ENCODE measurements at regions not wholly inside any gene's neighbourhood (a gene's known extent, or its start where the extent isn't known, plus 50 kb on each side); places are given as distances from the start of the nearest gene placed in this dataset.

DNA sequence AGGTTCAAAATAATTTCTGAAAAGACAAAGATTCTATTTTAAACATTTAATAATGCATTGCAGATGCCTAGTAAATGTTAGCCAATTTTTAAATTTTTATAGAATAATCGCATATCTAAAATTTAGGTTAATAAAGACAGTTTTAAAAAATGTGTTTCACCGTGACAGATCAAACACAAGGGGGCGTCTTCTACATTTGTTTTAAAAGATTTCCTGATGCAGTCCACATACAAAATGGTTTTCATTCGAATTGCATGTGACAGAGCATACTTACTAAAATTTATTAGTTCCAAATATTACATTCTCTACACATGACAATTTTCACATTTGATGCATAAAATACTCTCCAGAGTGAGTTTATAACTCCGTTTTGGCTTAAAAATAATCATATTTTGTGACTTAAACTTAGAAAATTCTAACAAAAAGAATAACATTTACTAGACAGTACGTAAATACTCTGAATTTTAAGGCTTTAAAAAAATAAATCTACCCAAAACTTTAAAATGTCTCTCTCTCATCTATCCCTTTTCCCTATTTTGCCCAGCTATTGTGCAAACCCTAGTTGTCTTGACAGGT lies 75.5 kb downstream of the ADAMTS1 start:
- Histone ChIP-seq H3K27ac (ENCODE audit: low read length) (no peak overlapping the region), H3K9me2 (ENCODE audit: insufficient read depth, low read length) (no peaks in the 10 kb centered on the region), H3K36me3 (ENCODE audit: insufficient read depth, low read length) (no peaks in the 10 kb centered on the region), H3K9ac (ENCODE audit: low read length) (no peak overlapping the region), H3K27me3 (ENCODE audit: insufficient read depth, low read depth, low read length) (no peaks in the 10 kb centered on the region), H2AFZ (ENCODE audit: low read depth, low read length) (no peak overlapping the region), H3K4me2 (ENCODE audit: low read length) (no peak overlapping the region), H3K9me3 (ENCODE audit: low read length) (no peaks in the 10 kb centered on the region), H4K20me1 (ENCODE audit: insufficient read depth) (no peaks in the 10 kb centered on the region), H3K4me3 (ENCODE audit: low read length) (no peak overlapping the region), H3K79me2 (replicated peaks; ENCODE audit: insufficient read depth, low read length) (no peaks in the 10 kb centered on the region), H3F3A (ENCODE audit: insufficient read depth, low read length, poor library complexity, severe bottlenecking) (no peaks in the 10 kb centered on the region)
- TF ChIP-seq, protein P1, sequence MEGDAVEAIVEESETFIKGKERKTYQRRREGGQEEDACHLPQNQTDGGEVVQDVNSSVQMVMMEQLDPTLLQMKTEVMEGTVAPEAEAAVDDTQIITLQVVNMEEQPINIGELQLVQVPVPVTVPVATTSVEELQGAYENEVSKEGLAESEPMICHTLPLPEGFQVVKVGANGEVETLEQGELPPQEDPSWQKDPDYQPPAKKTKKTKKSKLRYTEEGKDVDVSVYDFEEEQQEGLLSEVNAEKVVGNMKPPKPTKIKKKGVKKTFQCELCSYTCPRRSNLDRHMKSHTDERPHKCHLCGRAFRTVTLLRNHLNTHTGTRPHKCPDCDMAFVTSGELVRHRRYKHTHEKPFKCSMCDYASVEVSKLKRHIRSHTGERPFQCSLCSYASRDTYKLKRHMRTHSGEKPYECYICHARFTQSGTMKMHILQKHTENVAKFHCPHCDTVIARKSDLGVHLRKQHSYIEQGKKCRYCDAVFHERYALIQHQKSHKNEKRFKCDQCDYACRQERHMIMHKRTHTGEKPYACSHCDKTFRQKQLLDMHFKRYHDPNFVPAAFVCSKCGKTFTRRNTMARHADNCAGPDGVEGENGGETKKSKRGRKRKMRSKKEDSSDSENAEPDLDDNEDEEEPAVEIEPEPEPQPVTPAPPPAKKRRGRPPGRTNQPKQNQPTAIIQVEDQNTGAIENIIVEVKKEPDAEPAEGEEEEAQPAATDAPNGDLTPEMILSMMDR (IDR thresholded peaks at IDR 0.05; ENCODE audit: poor library complexity, severe bottlenecking), result peak; percentile 49
- TF ChIP-seq RAD21 (conservative IDR thresholded peaks at IDR 0.05), result peak; percentile 18
- TF ChIP-seq, protein P2, sequence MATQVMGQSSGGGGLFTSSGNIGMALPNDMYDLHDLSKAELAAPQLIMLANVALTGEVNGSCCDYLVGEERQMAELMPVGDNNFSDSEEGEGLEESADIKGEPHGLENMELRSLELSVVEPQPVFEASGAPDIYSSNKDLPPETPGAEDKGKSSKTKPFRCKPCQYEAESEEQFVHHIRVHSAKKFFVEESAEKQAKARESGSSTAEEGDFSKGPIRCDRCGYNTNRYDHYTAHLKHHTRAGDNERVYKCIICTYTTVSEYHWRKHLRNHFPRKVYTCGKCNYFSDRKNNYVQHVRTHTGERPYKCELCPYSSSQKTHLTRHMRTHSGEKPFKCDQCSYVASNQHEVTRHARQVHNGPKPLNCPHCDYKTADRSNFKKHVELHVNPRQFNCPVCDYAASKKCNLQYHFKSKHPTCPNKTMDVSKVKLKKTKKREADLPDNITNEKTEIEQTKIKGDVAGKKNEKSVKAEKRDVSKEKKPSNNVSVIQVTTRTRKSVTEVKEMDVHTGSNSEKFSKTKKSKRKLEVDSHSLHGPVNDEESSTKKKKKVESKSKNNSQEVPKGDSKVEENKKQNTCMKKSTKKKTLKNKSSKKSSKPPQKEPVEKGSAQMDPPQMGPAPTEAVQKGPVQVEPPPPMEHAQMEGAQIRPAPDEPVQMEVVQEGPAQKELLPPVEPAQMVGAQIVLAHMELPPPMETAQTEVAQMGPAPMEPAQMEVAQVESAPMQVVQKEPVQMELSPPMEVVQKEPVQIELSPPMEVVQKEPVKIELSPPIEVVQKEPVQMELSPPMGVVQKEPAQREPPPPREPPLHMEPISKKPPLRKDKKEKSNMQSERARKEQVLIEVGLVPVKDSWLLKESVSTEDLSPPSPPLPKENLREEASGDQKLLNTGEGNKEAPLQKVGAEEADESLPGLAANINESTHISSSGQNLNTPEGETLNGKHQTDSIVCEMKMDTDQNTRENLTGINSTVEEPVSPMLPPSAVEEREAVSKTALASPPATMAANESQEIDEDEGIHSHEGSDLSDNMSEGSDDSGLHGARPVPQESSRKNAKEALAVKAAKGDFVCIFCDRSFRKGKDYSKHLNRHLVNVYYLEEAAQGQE (IDR thresholded peaks at IDR 0.05; ENCODE audit: borderline replicate concordance), result no peak

GRCh38 chr21:26766826-26767325 lies 78.3 kb downstream of the ADAMTS1 start:
- Histone ChIP-seq H3K27me3 (ENCODE audit: insufficient read depth, low read depth, low read length) (no peaks in the 10 kb centered on the region), H4K20me1 (ENCODE audit: insufficient read depth) (no peaks in the 10 kb centered on the region), H3K36me3 (ENCODE audit: insufficient read depth, low read length) (no peaks in the 10 kb centered on the region), H3K4me2 (ENCODE audit: low read length) (no peak overlapping the region), H3K79me2 (replicated peaks; ENCODE audit: insufficient read depth, low read length) (no peaks in the 10 kb centered on the region), H3K4me3 (ENCODE audit: low read length) (no peak overlapping the region), H3K9me3 (ENCODE audit: low read length) (no peaks in the 10 kb centered on the region), H2AFZ (ENCODE audit: low read depth, low read length) (no peak overlapping the region), H3F3A (ENCODE audit: insufficient read depth, low read length, poor library complexity, severe bottlenecking) (no peaks in the 10 kb centered on the region), H3K9ac (ENCODE audit: low read length) (no peak overlapping the region), H3K27ac (ENCODE audit: low read length) (no peak overlapping the region), H3K9me2 (ENCODE audit: insufficient read depth, low read length) (no peaks in the 10 kb centered on the region)
- TF ChIP-seq TAF1 (IDR thresholded peaks at IDR 0.05; ENCODE audit: low read depth) (no peak), RAD21 (conservative IDR thresholded peaks at IDR 0.05) (no peak), SMC3 (conservative IDR thresholded peaks at IDR 0.05; ENCODE audit: poor library complexity) (no peak), POLR2AphosphoS5 (IDR thresholded peaks at IDR 0.05) (no peak), EZH2 (IDR thresholded peaks at IDR 0.05; ENCODE audit: borderline replicate concordance, insufficient read depth, low read length, poor library complexity, severe bottlenecking) (no peak), EP300 (conservative IDR thresholded peaks at IDR 0.05; ENCODE audit: poor library complexity, severe bottlenecking) (no peak), MXI1 (conservative IDR thresholded peaks at IDR 0.05; ENCODE audit: poor library complexity, severe bottlenecking) (no peak)
- TF ChIP-seq, protein P1 (IDR thresholded peaks at IDR 0.05; ENCODE audit: poor library complexity, severe bottlenecking), result no peak
- TF ChIP-seq, protein P2 (IDR thresholded peaks at IDR 0.05; ENCODE audit: borderline replicate concordance), result no peak
